ENCODE measurements at regions not wholly inside any gene's neighbourhood (a gene's known extent, or its start where the extent isn't known, plus 50 kb on each side); places are given as distances from the start of the nearest gene placed in this dataset.

DNA sequence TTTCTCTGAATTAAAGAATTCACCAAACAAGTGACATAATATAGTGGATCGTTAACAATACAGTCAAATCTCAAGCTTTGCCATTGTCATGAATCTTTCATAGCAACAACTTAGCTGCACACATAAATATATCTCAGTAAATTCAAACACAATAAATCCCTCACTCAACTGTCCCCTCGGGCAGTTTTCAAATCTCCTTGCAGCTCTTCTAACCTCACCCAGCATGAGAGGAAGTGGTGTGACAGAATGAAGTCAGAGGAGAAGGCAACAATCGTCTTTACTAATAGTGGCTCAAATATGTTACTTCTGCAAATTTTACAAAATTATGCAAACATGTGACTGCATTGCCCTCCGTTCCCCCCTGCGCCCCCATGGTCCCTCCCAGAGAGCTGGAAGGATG, 148.2 kb downstream of the RAP2A start:
- 41 to 48% methylated on average over 5 of the region's 5 CpGs for WGBS, 2 experiments (ENCODE audit: low coverage in 1 of 2, low lambda C conversion rate in 2 of 2, missing lambda C conversion rate in 2 of 2)
- Histone ChIP-seq H3K4me3 (no peak overlapping the region), H4K20me1 (ENCODE audit: insufficient read depth) (no peaks in the 10 kb centered on the region), H3K4me1 (ENCODE audit: insufficient read depth) (no peaks in the 10 kb centered on the region), H3F3A (ENCODE audit: insufficient read depth) (no peaks in the 10 kb centered on the region), H3K79me2 (ENCODE audit: insufficient read depth) (no peaks in the 10 kb centered on the region), H2AFZ (no peak overlapping the region), H3K27me3 (replicated peaks; ENCODE audit: insufficient read depth) (0 out of 2 replicates have a peak, but pooled peaks cover 10% of the 10 kb centered on the region), H3K27ac (no peak overlapping the region), H3K9me2 (ENCODE audit: insufficient read depth) (no peaks in the 10 kb centered on the region), H3K4me2 (ENCODE audit: unreplicated experiment) (no peak overlapping the region), H3K36me3 (ENCODE audit: low read depth) (no peaks in the 10 kb centered on the region), H3K9ac (no peak overlapping the region), H3K9me3 (ENCODE audit: low read depth) (no peaks in the 10 kb centered on the region)
- in situ Hi-C loops (cut with MboI) = no loop called here
- TF ChIP-seq EZH2phosphoT487 (IDR thresholded peaks at IDR 0.05; ENCODE audit: insufficient read depth, low read depth) (no peak), EZH2 (IDR thresholded peaks at IDR 0.05; ENCODE audit: insufficient read depth, poor library complexity, severe bottlenecking) (no peak)
- no peak for DNase-seq

DNA sequence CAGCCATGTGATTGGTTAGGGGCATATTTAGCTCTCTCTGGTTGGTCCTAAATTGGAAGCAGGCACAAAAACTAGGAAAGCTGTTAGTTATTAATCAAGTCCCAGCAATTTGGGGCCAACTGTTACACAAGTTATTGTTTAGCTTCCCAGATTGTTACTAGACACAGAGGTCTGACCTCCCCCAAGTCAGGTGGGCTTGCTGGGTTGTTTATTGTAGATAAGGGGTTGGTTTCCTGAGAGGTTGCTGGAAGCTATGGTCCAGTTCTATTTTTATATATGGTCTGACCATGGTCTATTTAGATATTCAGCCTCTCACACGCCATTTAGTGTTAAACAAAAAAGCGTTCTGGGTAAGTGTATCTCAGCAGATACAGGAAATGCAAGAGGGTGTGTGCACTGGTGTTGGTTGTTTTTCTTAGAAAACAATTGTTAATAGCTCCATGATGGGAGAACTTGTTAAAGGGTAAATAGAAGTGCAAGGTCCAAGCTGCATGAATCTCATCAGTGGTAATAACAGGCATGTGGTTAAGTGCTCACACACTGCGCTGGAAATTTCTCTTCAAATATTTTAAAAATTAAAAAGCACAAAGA, 150.0 kb downstream of the RAP2A start:
- Histone ChIP-seq H2AFZ (no peak overlapping the region), H3K4me2 (ENCODE audit: unreplicated experiment) (no peak overlapping the region), H3K9me2 (ENCODE audit: insufficient read depth) (no peaks in the 10 kb centered on the region), H4K20me1 (ENCODE audit: insufficient read depth) (no peaks in the 10 kb centered on the region), H3K27me3 (replicated peaks; ENCODE audit: insufficient read depth) (0 out of 2 replicates have a peak, but pooled peaks cover 10% of the 10 kb centered on the region), H3K4me3 (no peak overlapping the region), H3K9ac (no peak overlapping the region), H3K27ac (no peak overlapping the region), H3K4me1 (ENCODE audit: insufficient read depth) (no peaks in the 10 kb centered on the region), H3K79me2 (ENCODE audit: insufficient read depth) (no peaks in the 10 kb centered on the region), H3F3A (ENCODE audit: insufficient read depth) (no peaks in the 10 kb centered on the region), H3K36me3 (ENCODE audit: low read depth) (no peaks in the 10 kb centered on the region), H3K9me3 (ENCODE audit: low read depth) (no peaks in the 10 kb centered on the region)
- no peak for DNase-seq
- no peak for TF ChIP-seq EZH2phosphoT487 (IDR thresholded peaks at IDR 0.05; ENCODE audit: insufficient read depth, low read depth)
- TF ChIP-seq EZH2 (IDR thresholded peaks at IDR 0.05; ENCODE audit: insufficient read depth, poor library complexity, severe bottlenecking) = no peak
- in situ Hi-C loops (cut with MboI) = no loop called here
- WGBS, 2 experiments (ENCODE audit: low coverage in 1 of 2, low lambda C conversion rate in 2 of 2, missing lambda C conversion rate in 2 of 2) = 1 to 2% methylated on average over 3 of the region's 3 CpGs

DNA sequence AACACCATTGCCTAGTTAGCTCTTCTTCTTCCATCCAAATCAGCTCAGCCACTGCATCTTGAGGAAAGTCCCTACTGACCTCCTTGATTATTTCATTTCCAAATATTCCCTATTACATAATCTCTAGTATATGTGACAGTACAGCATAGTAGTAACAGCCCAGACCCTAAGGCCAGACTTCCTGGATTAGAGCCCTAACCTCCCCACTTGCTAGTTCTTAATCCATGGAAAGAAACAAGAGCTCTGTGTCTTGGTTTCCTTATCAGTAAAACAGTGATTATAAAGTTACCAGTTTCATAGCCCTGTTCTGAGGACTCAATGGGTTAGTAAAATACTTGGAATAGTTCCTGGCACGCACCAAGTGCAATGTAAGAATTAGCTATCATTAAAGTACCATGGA, 153.0 kb downstream of the RAP2A start:
- Histone ChIP-seq H3K9me3 (ENCODE audit: low read depth) (no peaks in the 10 kb centered on the region), H3K4me2 (ENCODE audit: unreplicated experiment) (no peak overlapping the region), H3K79me2 (ENCODE audit: insufficient read depth) (no peaks in the 10 kb centered on the region), H3F3A (ENCODE audit: insufficient read depth) (no peaks in the 10 kb centered on the region), H2AFZ (no peak overlapping the region), H3K36me3 (ENCODE audit: low read depth) (no peaks in the 10 kb centered on the region), H3K9ac (no peak overlapping the region), H3K4me3 (no peak overlapping the region), H3K4me1 (ENCODE audit: insufficient read depth) (no peaks in the 10 kb centered on the region), H4K20me1 (ENCODE audit: insufficient read depth) (no peaks in the 10 kb centered on the region), H3K27ac (no peak overlapping the region), H3K27me3 (replicated peaks; ENCODE audit: insufficient read depth) (0 out of 2 replicates have a peak, but pooled peaks cover 10% of the 10 kb centered on the region), H3K9me2 (ENCODE audit: insufficient read depth) (no peaks in the 10 kb centered on the region)
- TF ChIP-seq EZH2 (IDR thresholded peaks at IDR 0.05; ENCODE audit: insufficient read depth, poor library complexity, severe bottlenecking) (no peak), EZH2phosphoT487 (IDR thresholded peaks at IDR 0.05; ENCODE audit: insufficient read depth, low read depth) (no peak)
- 25 to 33% methylated on average over 1 of the region's 1 CpG for WGBS, 2 experiments (ENCODE audit: low coverage in 1 of 2, low lambda C conversion rate in 2 of 2, missing lambda C conversion rate in 2 of 2)
- no peak for DNase-seq
- in situ Hi-C loops (cut with MboI) = no loop called here

GRCh38 chr13:97588993-97589392, 155.0 kb downstream of the RAP2A start:
- H3K4me3 ChIP-seq = no peak overlapping the region
- no peak for DNase-seq
- H3K9me2 ChIP-seq (ENCODE audit: insufficient read depth) = no peaks in the 10 kb centered on the region
- H3K4me2 ChIP-seq (ENCODE audit: unreplicated experiment) = no peak overlapping the region
- H3K4me1 ChIP-seq (ENCODE audit: insufficient read depth) = no peaks in the 10 kb centered on the region
- no peaks in the 10 kb centered on the region for H3K79me2 ChIP-seq (ENCODE audit: insufficient read depth)
- 0 out of 2 replicates have a peak, but pooled peaks cover 10% of the 10 kb centered on the region for H3K27me3 ChIP-seq (replicated peaks; ENCODE audit: insufficient read depth)
- no peak overlapping the region for H3K27ac ChIP-seq
- no peak overlapping the region for H2AFZ ChIP-seq
- H3K9me3 ChIP-seq (ENCODE audit: low read depth) = no peaks in the 10 kb centered on the region
- no peaks in the 10 kb centered on the region for H3K36me3 ChIP-seq (ENCODE audit: low read depth)
- WGBS, 2 experiments (ENCODE audit: low coverage in 1 of 2, low lambda C conversion rate in 2 of 2, missing lambda C conversion rate in 2 of 2) = 0 to 11% methylated on average over 1 of the region's 1 CpG
- TF ChIP-seq EZH2 (IDR thresholded peaks at IDR 0.05; ENCODE audit: insufficient read depth, poor library complexity, severe bottlenecking) = no peak
- no peak for TF ChIP-seq EZH2phosphoT487 (IDR thresholded peaks at IDR 0.05; ENCODE audit: insufficient read depth, low read depth)
- no peaks in the 10 kb centered on the region for H3F3A ChIP-seq (ENCODE audit: insufficient read depth)
- in situ Hi-C loops (cut with MboI) = no loop called here
- no peaks in the 10 kb centered on the region for H4K20me1 ChIP-seq (ENCODE audit: insufficient read depth)
- H3K9ac ChIP-seq = no peak overlapping the region
